BJ (cell line): ENCODE measurements at regions not wholly inside any gene's neighbourhood (a gene's known extent, or its start where the extent isn't known, plus 50 kb on each side); places are given as distances from the start of the nearest gene placed in this dataset.

Experiments used
- CTCF ChIA-PET: fragments of 350-600 bp; formaldehyde crosslinking; extraction: SDS; loops from one replicate; lab custom pipeline; 2021; ENCODE audit warnings: antibody characterized with exemption, inconsistent platforms; lab: Yijun Ruan, JAX
- POLR2A ChIA-PET: fragments of 300-600 bp; sonication (Branson Sonifier 250); formaldehyde crosslinking; extraction: SDS; loops from one replicate; lab custom pipeline; 2021; ENCODE audit warnings: antibody characterized with exemption; lab: Charles Lee
- DNase-seq: peaks from one replicate; pipeline ENCODE4 v3.0.0-alpha.2; 2011; ENCODE audit warnings: low read depth
- H3K27me3 ChIP-seq: 2 replicates; pipeline ENCODE4 v1.6.0; 2011; ENCODE audit warnings: low read length; ENCODE audit not compliant: control insufficient read depth, insufficient read depth
- H3K36me3 ChIP-seq: 2 replicates; pipeline ENCODE4 v1.5.1; 2011; ENCODE audit warnings: low read length; ENCODE audit not compliant: control insufficient read depth, insufficient read depth
- H3K4me3 ChIP-seq: 2 replicates; pipeline ENCODE4 v1.5.1; 2011; ENCODE audit warnings: low read depth, mild to moderate bottlenecking, control low read depth, low read length
- TF ChIP-seq, protein P1 (sequence below): IDR thresholded peaks from 2 replicates; pipeline ENCODE4 v1.5.1; 2011; ENCODE audit warnings: low read depth, mild to moderate bottlenecking, control low read depth, inconsistent platforms, low read length, moderate library complexity; ENCODE audit not compliant: insufficient read depth

DNA sequence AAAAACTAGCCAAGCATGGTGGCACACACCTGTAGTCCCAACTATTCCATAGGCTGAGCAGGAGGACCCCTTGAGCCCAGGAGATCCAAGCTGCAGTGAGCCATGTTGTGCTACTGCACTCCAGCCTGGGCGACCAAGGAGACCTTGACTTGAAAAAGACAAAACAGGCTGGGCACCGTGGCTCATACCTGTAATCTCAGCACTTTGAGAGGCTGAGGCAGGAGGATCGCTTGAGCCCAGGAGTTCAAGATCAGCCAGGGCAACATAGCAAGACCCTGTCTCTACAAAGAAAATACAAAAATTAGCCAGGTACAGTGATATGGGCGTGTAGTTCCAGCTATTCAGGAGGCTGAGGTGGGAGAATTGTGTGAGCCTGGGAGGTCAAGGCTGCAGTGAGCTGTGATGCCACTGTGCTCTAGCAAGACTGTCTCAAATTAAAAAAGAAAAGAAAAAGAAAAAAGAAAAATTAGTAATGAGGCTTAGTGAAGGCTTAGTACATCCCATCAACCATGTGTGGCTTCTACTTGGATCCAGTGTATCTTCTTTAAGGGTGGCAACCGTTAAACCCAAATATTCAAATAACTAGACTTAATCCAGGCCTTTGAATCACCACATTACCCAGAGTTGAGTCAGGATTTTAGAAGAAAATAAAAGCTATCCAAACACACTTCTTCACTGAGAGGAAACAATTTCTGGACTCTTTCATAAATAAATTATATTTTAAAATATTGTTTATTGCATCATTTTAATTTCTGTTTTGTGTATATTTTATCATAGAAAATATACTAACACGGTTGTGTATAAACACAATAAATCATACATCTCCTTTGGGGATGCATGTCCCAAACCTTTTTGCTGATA is 74.3 kb upstream of the RAB4A start:
- ChIA-PET CTCF (interaction anchor here (0.6 kb wide), 2 partner anchors 14 to 96 kb away, joined by 3 read pairs; no protein-coding TSS in a partner anchor), POLR2A (no interaction called here)
- H3K4me3 ChIP-seq, result no peak overlapping the region
- no peaks in the 10 kb centered on the region for H3K36me3 ChIP-seq
- TF ChIP-seq, protein P1, sequence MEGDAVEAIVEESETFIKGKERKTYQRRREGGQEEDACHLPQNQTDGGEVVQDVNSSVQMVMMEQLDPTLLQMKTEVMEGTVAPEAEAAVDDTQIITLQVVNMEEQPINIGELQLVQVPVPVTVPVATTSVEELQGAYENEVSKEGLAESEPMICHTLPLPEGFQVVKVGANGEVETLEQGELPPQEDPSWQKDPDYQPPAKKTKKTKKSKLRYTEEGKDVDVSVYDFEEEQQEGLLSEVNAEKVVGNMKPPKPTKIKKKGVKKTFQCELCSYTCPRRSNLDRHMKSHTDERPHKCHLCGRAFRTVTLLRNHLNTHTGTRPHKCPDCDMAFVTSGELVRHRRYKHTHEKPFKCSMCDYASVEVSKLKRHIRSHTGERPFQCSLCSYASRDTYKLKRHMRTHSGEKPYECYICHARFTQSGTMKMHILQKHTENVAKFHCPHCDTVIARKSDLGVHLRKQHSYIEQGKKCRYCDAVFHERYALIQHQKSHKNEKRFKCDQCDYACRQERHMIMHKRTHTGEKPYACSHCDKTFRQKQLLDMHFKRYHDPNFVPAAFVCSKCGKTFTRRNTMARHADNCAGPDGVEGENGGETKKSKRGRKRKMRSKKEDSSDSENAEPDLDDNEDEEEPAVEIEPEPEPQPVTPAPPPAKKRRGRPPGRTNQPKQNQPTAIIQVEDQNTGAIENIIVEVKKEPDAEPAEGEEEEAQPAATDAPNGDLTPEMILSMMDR, result no peak
- DNase-seq, result no peak
- 0 out of 2 replicates have a peak, but pooled peaks cover 1% of the 10 kb centered on the region for H3K27me3 ChIP-seq

DNA sequence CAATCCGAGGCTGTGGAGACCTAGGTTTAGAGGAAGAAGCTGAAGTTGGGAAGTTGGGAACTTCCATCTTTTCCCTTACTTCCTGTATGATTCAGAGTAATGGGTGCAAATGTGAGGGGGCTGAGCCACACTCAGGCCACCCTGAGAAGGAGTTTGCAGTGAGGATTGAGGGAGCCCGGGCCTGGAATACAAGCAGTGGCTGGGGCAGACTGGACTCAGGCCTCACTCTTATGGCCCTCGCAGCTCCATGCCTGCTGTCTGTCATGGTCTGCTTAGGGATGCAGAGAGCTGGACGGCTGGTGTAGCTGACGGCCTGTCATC is 73.7 kb upstream of the RAB4A start:
- CTCF ChIA-PET, result interaction anchor here (0.6 kb wide), 1 partner anchor 97 kb away, joined by 3 read pairs; no protein-coding TSS in a partner anchor
- Histone ChIP-seq H3K4me3 (no peak overlapping the region), H3K27me3 (0 out of 2 replicates have a peak, but pooled peaks cover 1% of the 10 kb centered on the region), H3K36me3 (no peaks in the 10 kb centered on the region)
- TF ChIP-seq, protein P1, result no peak
- POLR2A ChIA-PET, result no interaction called here
- DNase-seq, result no peak

DNA sequence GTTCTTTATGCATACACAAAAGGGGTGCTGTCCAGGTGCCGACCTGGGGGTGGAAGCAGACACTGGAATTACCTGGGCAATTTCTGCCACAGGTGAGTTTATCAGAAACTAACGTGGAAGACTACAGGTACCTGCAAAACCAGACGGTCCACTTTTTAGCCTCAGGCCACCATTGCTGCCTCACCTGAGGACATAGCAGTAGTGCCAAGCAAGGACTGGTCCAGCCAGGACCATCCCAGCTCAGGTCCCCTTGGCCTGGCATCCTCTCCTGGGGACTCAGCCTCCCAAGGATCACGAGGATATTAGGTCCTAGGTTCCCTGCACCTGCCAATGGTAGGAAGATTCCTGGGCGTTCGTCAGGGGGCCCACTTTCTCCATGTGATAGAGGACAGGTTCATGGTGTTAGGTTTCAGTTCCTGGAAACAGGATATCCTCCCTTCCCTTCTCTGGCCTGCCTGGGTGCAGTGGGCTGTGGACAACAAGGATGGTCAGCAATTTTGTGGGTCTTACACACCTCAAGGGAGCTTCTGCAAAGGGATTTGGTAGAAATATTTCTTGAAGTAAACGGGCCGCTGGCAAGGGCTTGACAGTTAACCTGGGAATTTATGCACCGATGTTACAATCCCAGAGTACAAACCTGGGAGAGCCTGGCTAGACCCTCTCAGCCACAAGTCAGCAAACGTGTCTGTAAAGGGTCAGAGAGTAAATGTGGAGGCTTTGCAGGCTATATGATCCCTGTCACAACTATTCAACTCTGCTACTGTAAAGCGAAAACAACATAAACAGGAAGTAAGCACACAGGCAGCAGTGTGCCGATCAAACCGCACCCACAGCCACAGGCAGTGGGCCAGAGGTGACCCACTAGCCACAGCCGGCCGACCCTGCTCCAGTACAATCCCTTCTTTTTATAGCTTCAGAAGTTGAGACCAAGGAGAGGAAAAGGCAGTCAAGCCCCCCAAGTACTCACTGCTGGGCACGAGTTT is 71.4 kb upstream of the RAB4A start:
- DNase-seq, result no peak
- no peak overlapping the region for H3K4me3 ChIP-seq

DNA sequence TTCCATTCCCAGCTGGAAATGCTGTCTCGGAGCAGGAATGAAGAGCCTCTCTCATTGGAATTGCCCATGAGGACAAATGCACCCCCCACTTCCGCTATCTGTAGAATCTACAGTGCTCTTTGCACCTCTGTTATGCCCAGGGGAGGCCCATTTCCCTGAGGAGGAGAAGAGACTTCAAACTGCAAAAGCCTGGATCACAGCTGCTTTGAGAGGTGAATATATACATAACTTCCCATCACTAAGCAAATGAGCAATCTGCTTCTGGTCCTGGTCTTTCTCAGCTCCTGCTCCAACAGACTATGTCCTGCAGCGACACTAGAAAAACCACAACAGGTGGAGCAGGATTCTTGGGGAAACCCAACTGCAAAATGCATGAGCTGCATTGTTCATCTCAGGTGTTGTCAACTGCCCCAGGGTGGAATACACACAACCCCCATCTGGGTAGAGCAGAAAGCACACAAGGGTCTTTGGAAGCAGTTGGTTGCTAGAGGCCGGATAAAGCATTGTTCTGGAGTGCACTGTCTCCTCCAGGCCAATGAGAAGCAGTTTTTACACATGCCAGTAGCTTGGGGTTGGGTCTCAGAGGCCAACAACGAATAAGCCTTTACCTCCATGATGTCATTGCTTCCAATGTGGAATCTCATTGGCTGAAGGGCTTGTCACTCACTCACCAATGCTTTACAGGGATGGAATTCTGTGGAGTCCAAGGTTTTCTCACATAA is 67.7 kb upstream of the RAB4A start:
- H3K4me3 ChIP-seq, result no peak overlapping the region
- DNase-seq, result no peak
- CTCF ChIA-PET, result interaction anchor here (0.8 to 1.4 kb wide), 2 partner anchors 22 to 534 kb away, joined by 3 to 4 read pairs; no protein-coding TSS in a partner anchor
- TF ChIP-seq, protein P1, result no peak
- peaks cover 3% of the 10 kb centered on the region; the same call in 1 of the 2 replicates for H3K27me3 ChIP-seq
- no peaks in the 10 kb centered on the region for H3K36me3 ChIP-seq
- POLR2A ChIA-PET, result no interaction called here

More for the DNA sequence above, 71.4 kb upstream of the RAB4A start:
- POLR2A ChIA-PET, result no interaction called here
- Histone ChIP-seq H3K36me3 (no peaks in the 10 kb centered on the region), H3K27me3 (0 out of 2 replicates have a peak, but pooled peaks cover 1% of the 10 kb centered on the region)
- TF ChIP-seq, protein P1, result no peak
- CTCF ChIA-PET, result no interaction called here
